Prostate gland (tissue), 2 donors: ENCODE measurements at regions not wholly inside any gene's neighbourhood (a gene's known extent, or its start where the extent isn't known, plus 50 kb on each side); places are given as distances from the start of the nearest gene placed in this dataset.

Experiments used
- DNase-seq: peaks from one replicate; pipeline ENCODE4 v3.0.0-alpha.2; 2019; ENCODE audit warnings: low spot score
- H3K27ac ChIP-seq, 2 donors: fragments of 200-600 bp; sonication (generic); 2 replicates each; pipeline ENCODE4 v1.5.1; 2017 to 2019
- H3K27me3 ChIP-seq: fragments of 200-600 bp; sonication (generic); replicated peaks from 2 replicates; pipeline ENCODE4 v1.5.1; 2019; ENCODE audit not compliant: insufficient read depth
- H3K36me3 ChIP-seq, 2 donors: fragments of 200-600 bp; sonication (generic); 1 replicate in 1 of 2; 2 replicates in 1 of 2; pipeline versions ENCODE4 v1.5.1 to v1.8.1; 2017 to 2019
- H3K4me1 ChIP-seq: fragments of 200-600 bp; sonication (generic); replicated peaks from 2 replicates; pipeline ENCODE4 v1.5.1; 2019
- H3K4me3 ChIP-seq, 2 donors: fragments of 200-600 bp; sonication (generic); 2 replicates each; pipeline ENCODE4 v1.5.1; 2017 to 2019
- H3K9me3 ChIP-seq: fragments of 200-600 bp; sonication (generic); 2 replicates; pipeline ENCODE4 v1.5.1; 2017
- POLR2A ChIP-seq: fragments of 450-650 bp; IDR thresholded peaks from one replicate; pipeline ENCODE4 v1.6.1; 2016; ENCODE audit warnings: antibody characterized with exemption, mild to moderate bottlenecking
- POLR2AphosphoS5 ChIP-seq: sonication (generic); formaldehyde crosslinking; IDR thresholded peaks from one replicate; pipeline ENCODE4 v1.6.1; 2017; ENCODE audit warnings: antibody characterized with exemption
- WGBS: methylation state at CpG from one replicate; pipeline ENCODE4 v1.1.5; 2018; 5-methylcytosine and 5-hydroxymethylcytosine counted together
- intact Hi-C: fragments of 100-400 bp; cut with DNase I; formaldehyde crosslinking; loops from one replicate; pipeline ENCODE4 v1.14.2; 2022
- TF ChIP-seq, protein P1 (sequence below), 4 experiments: fragments of 200-600 bp in 2 of 4; fragments of 450-650 bp in 2 of 4; sonication (generic) in 2 of 4; IDR thresholded peaks; 1 replicate in 3 of 4; 2 replicates in 1 of 4; pipeline ENCODE4 v1.5.1; 2016 to 2019; ENCODE audit warnings: antibody characterized with exemption in 4 of 4, mild to moderate bottlenecking in 2 of 4, moderate library complexity in 2 of 4

DNA sequence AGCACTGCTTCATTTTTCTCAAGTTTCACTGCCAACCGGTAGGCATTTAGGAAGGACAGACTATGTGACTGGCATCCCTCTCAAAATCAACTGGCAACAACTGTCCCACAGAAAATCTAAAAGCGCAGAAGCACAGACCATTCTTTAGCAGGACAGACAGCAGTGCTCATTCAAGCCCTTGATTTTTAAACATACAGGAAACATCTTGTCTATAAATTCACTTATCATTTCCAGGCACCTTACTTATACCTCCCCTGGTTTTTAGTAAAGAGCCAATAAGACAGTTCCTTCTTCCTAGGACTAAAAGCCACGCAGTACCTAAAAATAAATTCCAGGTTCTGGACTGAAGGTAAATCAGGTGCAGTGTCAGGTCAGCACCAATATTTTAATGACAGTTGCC, 343.2 kb upstream of the WWC1 start:
- Histone ChIP-seq H3K4me3 (no peak overlapping the region), H3K36me3 (no peaks in the 10 kb centered on the region), H3K9me3 (no peaks in the 10 kb centered on the region), H3K4me1 (no peaks in the 10 kb centered on the region), H3K27ac (no peak overlapping the region), H3K27me3 (no peaks in the 10 kb centered on the region)
- 69% methylated on average over 3 of the region's 3 CpGs for WGBS
- TF ChIP-seq POLR2AphosphoS5, result no peak
- TF ChIP-seq POLR2A, result no peak
- TF ChIP-seq, protein P1, sequence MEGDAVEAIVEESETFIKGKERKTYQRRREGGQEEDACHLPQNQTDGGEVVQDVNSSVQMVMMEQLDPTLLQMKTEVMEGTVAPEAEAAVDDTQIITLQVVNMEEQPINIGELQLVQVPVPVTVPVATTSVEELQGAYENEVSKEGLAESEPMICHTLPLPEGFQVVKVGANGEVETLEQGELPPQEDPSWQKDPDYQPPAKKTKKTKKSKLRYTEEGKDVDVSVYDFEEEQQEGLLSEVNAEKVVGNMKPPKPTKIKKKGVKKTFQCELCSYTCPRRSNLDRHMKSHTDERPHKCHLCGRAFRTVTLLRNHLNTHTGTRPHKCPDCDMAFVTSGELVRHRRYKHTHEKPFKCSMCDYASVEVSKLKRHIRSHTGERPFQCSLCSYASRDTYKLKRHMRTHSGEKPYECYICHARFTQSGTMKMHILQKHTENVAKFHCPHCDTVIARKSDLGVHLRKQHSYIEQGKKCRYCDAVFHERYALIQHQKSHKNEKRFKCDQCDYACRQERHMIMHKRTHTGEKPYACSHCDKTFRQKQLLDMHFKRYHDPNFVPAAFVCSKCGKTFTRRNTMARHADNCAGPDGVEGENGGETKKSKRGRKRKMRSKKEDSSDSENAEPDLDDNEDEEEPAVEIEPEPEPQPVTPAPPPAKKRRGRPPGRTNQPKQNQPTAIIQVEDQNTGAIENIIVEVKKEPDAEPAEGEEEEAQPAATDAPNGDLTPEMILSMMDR (IDR thresholded peaks at IDR 0.05), result no peak
- no peak for DNase-seq
- intact Hi-C loops, result loop anchor here (5.0 to 10.0 kb wide), 3 partner anchors 59 to 137 kb away; no protein-coding TSS in a partner anchor

DNA sequence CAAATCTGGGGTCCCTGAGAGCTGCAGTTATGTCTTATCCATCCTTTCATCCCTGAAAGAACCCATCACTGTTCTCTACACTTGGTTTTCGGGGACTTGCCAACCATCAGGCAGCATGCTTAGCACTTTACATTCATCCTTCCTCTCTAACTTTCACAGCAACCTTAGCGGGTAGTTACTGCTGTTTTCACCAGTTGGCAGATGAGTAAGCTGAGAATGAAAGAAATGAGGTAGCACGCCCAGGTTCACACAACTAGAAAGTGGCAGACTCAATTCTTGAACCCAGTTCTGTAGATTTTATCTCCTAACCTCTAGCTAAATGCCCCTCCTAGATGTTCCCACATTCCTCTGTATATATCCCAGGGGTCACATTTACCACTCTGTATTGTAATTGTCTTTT, 342.0 kb upstream of the WWC1 start:
- Histone ChIP-seq H3K9me3 (no peaks in the 10 kb centered on the region), H3K4me3 (no peak overlapping the region), H3K4me1 (no peaks in the 10 kb centered on the region), H3K36me3 (no peaks in the 10 kb centered on the region), H3K27ac (no peak overlapping the region), H3K27me3 (no peaks in the 10 kb centered on the region)
- 93% methylated on average over 3 of the region's 3 CpGs for WGBS
- DNase-seq, result no peak
- intact Hi-C loops, result loop anchor here (5.0 to 10.0 kb wide), 3 partner anchors 58 to 135 kb away; no protein-coding TSS in a partner anchor
- TF ChIP-seq POLR2A (no peak), POLR2AphosphoS5 (no peak)
- TF ChIP-seq, protein P1 (IDR thresholded peaks at IDR 0.05), result no peak

DNA sequence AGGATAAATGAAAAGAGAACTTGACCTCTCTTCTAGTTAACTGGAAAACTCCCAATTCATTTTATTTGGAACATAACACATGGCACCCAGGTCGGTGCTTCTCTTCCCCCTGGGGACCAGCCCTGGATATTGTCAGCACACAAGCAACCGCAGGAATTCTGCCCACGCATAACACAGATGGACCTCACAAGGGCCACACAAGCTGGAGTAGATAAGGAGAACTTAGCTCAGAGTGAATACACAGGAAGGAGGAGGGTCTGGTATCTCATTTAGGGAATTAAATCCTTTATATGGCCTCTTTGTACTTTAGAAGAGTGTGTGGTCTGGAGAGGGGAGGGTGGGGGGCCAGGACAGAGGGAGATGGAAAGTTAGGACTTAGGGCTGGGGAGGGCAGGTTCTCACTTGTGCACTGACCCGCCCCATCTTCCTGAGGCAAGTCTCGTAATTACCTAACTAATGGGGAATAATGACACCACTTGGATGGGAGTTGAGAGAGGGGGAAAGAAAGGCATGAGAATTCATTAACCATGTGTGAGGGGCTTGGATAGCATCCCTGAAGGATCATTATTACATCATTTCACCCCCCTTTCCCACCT, 341.2 kb upstream of the WWC1 start:
- TF ChIP-seq, protein P1 (IDR thresholded peaks at IDR 0.05), result no peak
- no peak for TF ChIP-seq POLR2AphosphoS5
- TF ChIP-seq POLR2A, result no peak
- intact Hi-C loops, result no loop called here
- H3K4me3 ChIP-seq, result no peak overlapping the region
- no peak for DNase-seq
- no peaks in the 10 kb centered on the region for H3K27me3 ChIP-seq
- WGBS, result 54% methylated on average over 5 of the region's 5 CpGs
- H3K36me3 ChIP-seq, result no peaks in the 10 kb centered on the region
- no peak overlapping the region for H3K27ac ChIP-seq
- no peaks in the 10 kb centered on the region for H3K9me3 ChIP-seq
- no peaks in the 10 kb centered on the region for H3K4me1 ChIP-seq

DNA sequence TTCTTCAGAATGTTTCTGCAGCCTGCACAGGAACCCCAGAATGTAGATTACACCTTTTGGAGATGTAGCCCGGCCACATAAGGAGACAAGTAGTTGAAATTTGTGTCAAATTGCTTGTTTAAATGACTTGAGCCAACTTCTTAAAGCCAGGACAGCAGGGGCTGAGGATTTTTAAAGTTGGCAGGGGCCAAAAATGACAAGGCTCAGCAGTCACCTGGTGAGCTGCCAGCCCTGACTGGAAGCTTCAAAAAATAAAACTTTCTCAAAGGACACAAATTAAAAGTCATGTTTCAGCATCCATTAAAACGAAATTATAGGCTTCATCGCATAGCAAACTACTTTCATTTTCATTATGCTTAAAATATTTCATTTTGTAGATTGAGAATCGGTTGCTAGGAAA, 340.3 kb upstream of the WWC1 start:
- Histone ChIP-seq H3K27me3 (no peaks in the 10 kb centered on the region), H3K36me3 (no peaks in the 10 kb centered on the region), H3K4me1 (no peaks in the 10 kb centered on the region), H3K4me3 (no peak overlapping the region), H3K9me3 (no peaks in the 10 kb centered on the region), H3K27ac (no peak overlapping the region)
- no peak for DNase-seq
- intact Hi-C loops, result no loop called here
- 17% methylated on average over 4 of the region's 4 CpGs for WGBS
- TF ChIP-seq POLR2A, result no peak
- no peak for TF ChIP-seq POLR2AphosphoS5
- TF ChIP-seq, protein P1 (IDR thresholded peaks at IDR 0.05), result no peak

DNA sequence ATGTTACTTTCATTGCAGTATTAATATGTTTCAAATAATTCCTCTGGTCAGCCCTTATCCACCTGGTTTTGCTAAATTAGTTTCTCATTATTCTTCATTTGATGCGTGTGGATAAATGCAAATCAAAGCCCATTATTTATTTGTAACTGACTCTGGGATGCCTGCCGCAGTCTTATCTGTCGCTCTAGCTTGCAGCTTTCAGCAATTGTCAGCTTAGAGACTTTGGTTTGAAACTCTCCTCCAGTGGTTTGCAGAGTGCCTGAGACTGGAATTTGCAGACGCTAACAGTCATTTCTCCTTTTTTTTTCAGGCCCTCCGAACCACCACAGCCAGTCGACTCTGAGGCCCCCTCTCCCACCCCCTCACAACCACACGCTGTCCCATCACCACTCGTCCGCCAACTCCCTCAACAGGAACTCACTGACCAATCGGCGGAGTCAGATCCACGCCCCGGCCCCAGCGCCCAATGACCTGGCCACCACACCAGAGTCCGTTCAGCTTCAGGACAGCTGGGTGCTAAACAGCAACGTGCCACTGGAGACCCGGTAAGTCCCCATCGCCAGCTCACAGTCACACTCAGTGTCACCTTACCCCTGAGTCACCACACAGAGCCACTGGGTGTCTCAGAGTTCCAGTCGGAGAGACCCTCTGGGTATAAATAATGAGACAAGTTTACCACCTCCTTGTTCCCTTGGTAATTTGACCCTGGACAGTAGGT, 339.0 kb upstream of the WWC1 start:
- Histone ChIP-seq H3K27me3 (no peaks in the 10 kb centered on the region), H3K36me3 (no peaks in the 10 kb centered on the region), H3K4me3 (no peak overlapping the region), H3K4me1 (no peaks in the 10 kb centered on the region), H3K27ac (no peak overlapping the region), H3K9me3 (no peaks in the 10 kb centered on the region)
- TF ChIP-seq POLR2AphosphoS5 (no peak), POLR2A (no peak)
- TF ChIP-seq, protein P1 (IDR thresholded peaks at IDR 0.05), result no peak
- no peak for DNase-seq
- intact Hi-C loops, result no loop called here
- 83% methylated on average over 19 of the region's 19 CpGs for WGBS
